Body of pancreas (tissue), 4 donors: ENCODE measurements at regions not wholly inside any gene's neighbourhood (a gene's known extent, or its start where the extent isn't known, plus 50 kb on each side); places are given as distances from the start of the nearest gene placed in this dataset.

ENCODE experiments used
- ATAC-seq: fragments of 150-250 bp; one replicate; pipeline ENCODE4 v1.9.1; 2016
- DNase-seq, 4 donors: peaks; one replicate each; pipeline ENCODE4 v3.0.0-alpha.2; 2019
- H3K27ac ChIP-seq, 4 donors: fragments of 200-600 bp; sonication (generic); 1 replicate in 3 of 4; 2 replicates in 1 of 4; pipeline versions ENCODE4 v1.5.1 to v1.6.1; 2016 to 2019; ENCODE audit warnings: mild to moderate bottlenecking in 1 of 4, mixed read lengths in 1 of 4, moderate library complexity in 1 of 4
- H3K27me3 ChIP-seq, 2 donors: fragments of 200-600 bp; sonication (generic); one replicate each; pipeline ENCODE4 v1.6.0; 2016; ENCODE audit warnings: mild to moderate bottlenecking in 1 of 2
- H3K36me3 ChIP-seq, 2 donors: fragments of 200-600 bp; sonication (generic); replicated peaks in 1 of 2; 2 replicates each; pipeline ENCODE4 v1.5.1; 2016; ENCODE audit warnings: low read depth in 2 of 2; ENCODE audit not compliant: insufficient read depth in 1 of 2
- H3K4me1 ChIP-seq: fragments of 200-600 bp; sonication (generic); one replicate; pipeline ENCODE4 v1.6.0; 2016
- H3K4me3 ChIP-seq, 2 donors: fragments of 200-600 bp; sonication (generic); 1 replicate in 1 of 2; 2 replicates in 1 of 2; pipeline ENCODE4 v1.5.1; 2016 to 2019
- H3K9me3 ChIP-seq, 3 donors: fragments of 200-600 bp; sonication (generic); 1 replicate in 2 of 3; 2 replicates in 1 of 3; pipeline ENCODE4 v1.5.1; 2016
- CTCF ChIP-seq, 7 experiments: fragments of 450-650 bp in 4 of 7; fragments of 200-600 bp in 3 of 7; sonication (generic) in 3 of 7; IDR thresholded peaks; one replicate each; pipeline ENCODE4 v1.5.1; 2016 to 2019; ENCODE audit warnings: antibody characterized with exemption in 7 of 7
- POLR2A ChIP-seq, 3 donors: fragments of 450-650 bp; IDR thresholded peaks; one replicate each; pipeline ENCODE4 v1.6.1; 2016; ENCODE audit warnings: antibody characterized with exemption in 3 of 3, mild to moderate bottlenecking in 2 of 3
- WGBS, 2 donors: methylation state at CpG; one replicate each; pipeline ENCODE4 v1.1.5; 2017; 5-methylcytosine and 5-hydroxymethylcytosine counted together
- intact Hi-C: fragments of 100-400 bp; cut with DNase I; formaldehyde crosslinking; loops from one replicate; pipeline ENCODE4 v1.15.1; 2023

GRCh38 chr10:4671451-4672145 is 154.4 kb upstream of the AKR1E2 start:
- WGBS, 2 donors: 68 to 72% methylated on average over 9 of the region's 9 CpGs

GRCh38 chr10:4670737-4671136 is 155.3 kb upstream of the AKR1E2 start:
- intact Hi-C loops: no loop called here
- TF ChIP-seq POLR2A (IDR thresholded peaks at IDR 0.05): no peak
- DNase-seq: no peak

More at GRCh38 chr10:4671451-4672145, 154.4 kb upstream of the AKR1E2 start:
- Histone ChIP-seq H3K9me3 (no peaks in the 10 kb centered on the region), H3K36me3 (no peaks in the 10 kb centered on the region), H3K27ac (no peak overlapping the region), H3K4me3 (no peak overlapping the region), H3K27me3 (no peaks in the 10 kb centered on the region), H3K4me1 (no peaks in the 10 kb centered on the region)
- ATAC-seq (no peak), DNase-seq (no peak)
- intact Hi-C loops: no loop called here
- TF ChIP-seq POLR2A (IDR thresholded peaks at IDR 0.05) (no peak), CTCF (IDR thresholded peaks at IDR 0.05) (no peak)

GRCh38 chr10:4669585-4669984 is 156.4 kb upstream of the AKR1E2 start:
- DNase-seq (no peak), ATAC-seq (no peak)
- intact Hi-C loops: no loop called here
- no peaks in the 10 kb centered on the region for H3K36me3 ChIP-seq
- H3K27me3 ChIP-seq: no peaks in the 10 kb centered on the region
- WGBS, 2 donors: 65 to 76% methylated on average over 2 of the region's 2 CpGs
- H3K27ac ChIP-seq: no peak overlapping the region
- TF ChIP-seq CTCF (IDR thresholded peaks at IDR 0.05) (no peak), POLR2A (IDR thresholded peaks at IDR 0.05) (no peak)
- H3K4me1 ChIP-seq: no peaks in the 10 kb centered on the region
- H3K4me3 ChIP-seq: no peak overlapping the region
- H3K9me3 ChIP-seq: no peaks in the 10 kb centered on the region

More at GRCh38 chr10:4670737-4671136, 155.3 kb upstream of the AKR1E2 start:
- H3K27ac ChIP-seq: no peak overlapping the region
- H3K4me1 ChIP-seq: no peaks in the 10 kb centered on the region
- H3K4me3 ChIP-seq: no peak overlapping the region
- ATAC-seq: no peak
- H3K9me3 ChIP-seq: no peaks in the 10 kb centered on the region
- H3K27me3 ChIP-seq: no peaks in the 10 kb centered on the region
- no peaks in the 10 kb centered on the region for H3K36me3 ChIP-seq

- peak; percentile 94 for ATAC-seq
- H3K27ac ChIP-seq: peak overlapping the region; percentile 42 to 54 (median 49)
- no peaks in the 10 kb centered on the region for H3K27me3 ChIP-seq
- no peaks in the 10 kb centered on the region for H3K9me3 ChIP-seq
- H3K4me1 ChIP-seq: peaks cover 23% of the 10 kb centered on the region
- no peaks in the 10 kb centered on the region for H3K36me3 ChIP-seq
- DNase-seq: peak; percentile 32 to 80 (median 66)
- WGBS, 2 donors: 12% methylated on average over 9 of the region's 9 CpGs
- peak in 1 of 3 donors; percentile 19 for TF ChIP-seq POLR2A (IDR thresholded peaks at IDR 0.05)
- no peak for TF ChIP-seq CTCF (IDR thresholded peaks at IDR 0.05)
- no peak overlapping the region for H3K4me3 ChIP-seq
- intact Hi-C loops: no loop called here
Observed at GRCh38 chr10:4663162-4663992, 162.6 kb upstream of the AKR1E2 start.

GRCh38 chr10:4662576-4663161 is 163.3 kb upstream of the AKR1E2 start:
- intact Hi-C loops: no loop called here
- peak overlapping the region in 3 of 4 donors; percentile 42 to 54 (median 48) for H3K27ac ChIP-seq
- peaks cover 23% of the 10 kb centered on the region for H3K4me1 ChIP-seq
- no peaks in the 10 kb centered on the region for H3K27me3 ChIP-seq
- 57 to 61% methylated on average over 9 of the region's 9 CpGs for WGBS, 2 donors
- no peaks in the 10 kb centered on the region for H3K36me3 ChIP-seq
- no peaks in the 10 kb centered on the region for H3K9me3 ChIP-seq
- no peak for DNase-seq
- ATAC-seq: no peak
- TF ChIP-seq POLR2A (IDR thresholded peaks at IDR 0.05) (no peak), CTCF (IDR thresholded peaks at IDR 0.05) (no peak)
- H3K4me3 ChIP-seq: no peak overlapping the region
